Testis (tissue), 2 donors: ENCODE measurements at regions not wholly inside any gene's neighbourhood (a gene's known extent, or its start where the extent isn't known, plus 50 kb on each side); places are given as distances from the start of the nearest gene placed in this dataset.

Experiments
- DNase-seq: peaks from one replicate; pipeline ENCODE4 v3.0.0-alpha.2; 2019
- H3K27ac ChIP-seq, 2 donors: fragments of 200-600 bp; sonication (generic); one replicate each; pipeline ENCODE4 v1.5.1; 2019
- H3K27me3 ChIP-seq: fragments of 200-600 bp; sonication (generic); one replicate; pipeline ENCODE4 v1.5.1; 2019
- H3K36me3 ChIP-seq: fragments of 200-600 bp; sonication (generic); one replicate; pipeline ENCODE4 v1.5.1; 2017; ENCODE audit warnings: low read depth; ENCODE audit errors: missing control alignments
- H3K4me1 ChIP-seq: fragments of 200-600 bp; sonication (generic); one replicate; pipeline ENCODE4 v1.5.1; 2019
- H3K4me3 ChIP-seq, 2 donors: fragments of 200-600 bp; sonication (generic); one replicate each; pipeline ENCODE4 v1.5.1; 2017 to 2019
- H3K9me3 ChIP-seq: fragments of 200-600 bp; sonication (generic); one replicate; pipeline ENCODE4 v1.5.1; 2017
- CTCF ChIP-seq, 3 experiments: fragments of 450-650 bp in 2 of 3; fragments of 200-600 bp in 1 of 3; sonication (generic) in 1 of 3; IDR thresholded peaks; one replicate each; pipeline ENCODE4 v1.5.1; 2016 to 2019; ENCODE audit warnings: antibody characterized with exemption in 3 of 3, mild to moderate bottlenecking in 2 of 3, moderate library complexity in 1 of 3
- POLR2A ChIP-seq: fragments of 450-650 bp; IDR thresholded peaks from one replicate; pipeline ENCODE4 v1.6.1; 2017; ENCODE audit warnings: antibody characterized with exemption, mild to moderate bottlenecking, moderate library complexity
- WGBS, 2 donors: methylation state at CpG; one replicate each; pipeline ENCODE4 v1.1.5; 2018; 5-methylcytosine and 5-hydroxymethylcytosine counted together
- intact Hi-C: fragments of 100-400 bp; cut with DNase I; formaldehyde crosslinking; loops from one replicate; pipeline ENCODE4 v1.15.1; 2023; ENCODE audit warnings: low total_unique reads

GRCh38 chrX:14194711-14195110 lies 165.0 kb upstream of the GEMIN8 start:
- WGBS, 2 donors, result 81 to 100% methylated on average over 1 of the region's 1 CpG
- H3K27me3 ChIP-seq, result no peaks in the 10 kb centered on the region
- no peak for DNase-seq
- H3K4me3 ChIP-seq, result no peak overlapping the region
- intact Hi-C loops, result no loop called here
- no peaks in the 10 kb centered on the region for H3K9me3 ChIP-seq
- H3K4me1 ChIP-seq, result no peaks in the 10 kb centered on the region
- H3K27ac ChIP-seq, result no peak overlapping the region
- no peaks in the 10 kb centered on the region for H3K36me3 ChIP-seq
- TF ChIP-seq POLR2A (no peak), CTCF (IDR thresholded peaks at IDR 0.05) (no peak)

DNA sequence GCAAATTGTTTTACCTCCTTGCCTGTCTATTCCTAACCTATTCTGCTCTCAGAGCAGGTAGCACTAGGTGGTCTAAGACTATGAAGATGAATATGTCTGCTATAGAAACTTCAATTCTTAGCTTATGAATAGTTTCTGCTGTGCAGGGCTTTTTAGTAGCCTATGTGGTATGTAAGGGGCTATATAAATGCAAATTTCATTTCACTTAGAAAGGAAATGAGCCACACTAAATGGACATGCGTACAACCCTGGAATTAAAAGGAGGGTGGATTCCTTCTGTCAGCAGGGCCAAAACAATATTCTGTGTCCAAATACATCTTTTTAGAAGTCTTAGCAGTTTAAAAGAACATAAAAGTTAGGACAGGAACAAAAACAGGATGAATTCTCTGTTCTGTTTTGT lies 163.9 kb upstream of the GEMIN8 start:
- Histone ChIP-seq H3K9me3 (no peaks in the 10 kb centered on the region), H3K4me3 (no peak overlapping the region), H3K27ac (no peak overlapping the region), H3K36me3 (no peaks in the 10 kb centered on the region), H3K27me3 (no peaks in the 10 kb centered on the region), H3K4me1 (no peaks in the 10 kb centered on the region)
- TF ChIP-seq CTCF (IDR thresholded peaks at IDR 0.05), result no peak
- TF ChIP-seq POLR2A, result no peak
- no peak for DNase-seq
- WGBS, 2 donors, result 92 to 100% methylated on average over 1 of the region's 1 CpG
- intact Hi-C loops, result no loop called here

GRCh38 chrX:14173873-14174272 lies 144.2 kb upstream of the GEMIN8 start:
- H3K27ac ChIP-seq, result no peak overlapping the region
- H3K36me3 ChIP-seq, result no peaks in the 10 kb centered on the region
- TF ChIP-seq POLR2A (no peak), CTCF (IDR thresholded peaks at IDR 0.05) (no peak)
- H3K4me1 ChIP-seq, result no peaks in the 10 kb centered on the region
- WGBS, 2 donors, result 88 to 100% methylated on average over 1 of the region's 1 CpG
- H3K9me3 ChIP-seq, result no peaks in the 10 kb centered on the region
- no peak for DNase-seq
- intact Hi-C loops, result no loop called here
- no peak overlapping the region for H3K4me3 ChIP-seq
- H3K27me3 ChIP-seq, result no peaks in the 10 kb centered on the region

GRCh38 chrX:14164828-14165227 lies 135.1 kb upstream of the GEMIN8 start:
- no peak for TF ChIP-seq POLR2A
- no peak for TF ChIP-seq CTCF (IDR thresholded peaks at IDR 0.05)
- Histone ChIP-seq H3K4me1 (no peaks in the 10 kb centered on the region), H3K9me3 (no peaks in the 10 kb centered on the region), H3K27me3 (no peaks in the 10 kb centered on the region), H3K27ac (no peak overlapping the region), H3K36me3 (no peaks in the 10 kb centered on the region), H3K4me3 (no peak overlapping the region)
- WGBS, 2 donors, result 60 to 75% methylated on average over 1 of the region's 1 CpG
- intact Hi-C loops, result no loop called here
- no peak for DNase-seq

DNA sequence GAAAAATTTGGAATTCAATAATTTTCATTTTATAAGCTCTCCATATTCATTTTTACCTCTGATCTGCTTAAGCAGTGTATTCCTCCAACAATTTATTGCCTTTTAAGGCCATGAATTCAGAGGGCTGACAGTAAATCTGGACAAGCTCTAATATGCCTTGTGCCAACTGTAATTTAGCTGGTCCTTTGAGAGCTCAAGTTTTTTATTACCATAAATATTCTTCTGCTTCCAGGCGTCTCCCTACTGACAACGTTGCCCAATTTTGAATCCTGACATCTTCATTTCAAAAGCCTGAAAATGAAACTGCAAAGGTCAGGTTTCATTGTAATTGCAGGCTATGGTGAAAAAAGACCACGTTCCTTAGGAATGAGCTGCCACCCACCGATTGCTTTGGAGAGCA lies 95.8 kb upstream of the GEMIN8 start:
- Histone ChIP-seq H3K4me3 (no peak overlapping the region), H3K4me1 (no peaks in the 10 kb centered on the region), H3K36me3 (no peaks in the 10 kb centered on the region), H3K27ac (no peak overlapping the region), H3K9me3 (no peaks in the 10 kb centered on the region), H3K27me3 (no peaks in the 10 kb centered on the region)
- intact Hi-C loops, result no loop called here
- DNase-seq, result no peak
- TF ChIP-seq CTCF (IDR thresholded peaks at IDR 0.05) (no peak), POLR2A (no peak)
- 44 to 62% methylated on average over 4 of the region's 4 CpGs for WGBS, 2 donors
